LoVo (cell line): ENCODE measurements at regions not wholly inside any gene's neighbourhood (a gene's known extent, or its start where the extent isn't known, plus 50 kb on each side); places are given as distances from the start of the nearest gene placed in this dataset.
A peak's percentile ranks its signal among the peaks of the same experiment; 100 is the strongest.
"Not testable (repeated sequence)": the region's sequence is repeated elsewhere in the genome, so short reads cannot be mapped to it uniquely, and the experiment has no call there.

Experiments used
- DNase-seq: peaks from one replicate; pipeline ENCODE4 v3.0.0-alpha.2; 2016; ENCODE audit warnings: low spot score

DNA sequence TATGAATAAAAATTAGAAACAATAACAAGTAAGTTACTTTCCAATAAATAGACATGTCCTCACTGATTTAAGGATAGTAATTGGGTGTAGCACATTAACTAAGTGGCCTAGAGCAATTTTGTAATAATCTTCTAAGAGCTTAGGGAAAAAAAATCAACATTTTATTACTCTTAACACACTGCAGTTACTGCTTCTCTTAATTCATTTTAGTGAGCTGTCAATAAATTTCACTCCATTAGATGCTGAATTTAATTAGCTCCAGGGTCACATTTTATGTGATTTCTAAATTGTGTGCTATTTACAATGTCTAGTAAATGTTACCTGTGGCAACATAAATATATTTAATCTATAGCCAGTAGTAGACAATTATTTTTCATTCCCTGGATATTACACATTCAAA lies 612.0 kb downstream of the C4orf33 start:
- no peak for DNase-seq

DNA sequence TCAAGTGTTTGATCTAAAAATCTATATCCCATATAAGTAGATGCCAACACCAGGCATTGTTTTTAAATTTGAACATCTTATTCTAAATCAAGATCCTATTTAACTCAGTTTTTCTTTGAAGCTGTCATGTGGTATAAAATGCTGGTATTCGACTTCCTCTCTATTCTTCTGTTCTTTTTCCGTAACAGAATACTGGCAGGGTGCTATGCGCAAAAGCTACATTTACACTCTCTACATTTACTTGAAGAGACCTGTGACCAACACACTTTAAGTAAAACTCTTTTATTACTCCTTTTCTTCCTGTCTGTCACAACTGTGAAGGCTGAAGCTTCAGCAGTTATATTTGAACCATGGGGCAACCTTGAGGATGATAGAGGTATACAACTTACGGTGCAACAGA lies 612.8 kb downstream of the C4orf33 start:
- no peak for DNase-seq

DNA sequence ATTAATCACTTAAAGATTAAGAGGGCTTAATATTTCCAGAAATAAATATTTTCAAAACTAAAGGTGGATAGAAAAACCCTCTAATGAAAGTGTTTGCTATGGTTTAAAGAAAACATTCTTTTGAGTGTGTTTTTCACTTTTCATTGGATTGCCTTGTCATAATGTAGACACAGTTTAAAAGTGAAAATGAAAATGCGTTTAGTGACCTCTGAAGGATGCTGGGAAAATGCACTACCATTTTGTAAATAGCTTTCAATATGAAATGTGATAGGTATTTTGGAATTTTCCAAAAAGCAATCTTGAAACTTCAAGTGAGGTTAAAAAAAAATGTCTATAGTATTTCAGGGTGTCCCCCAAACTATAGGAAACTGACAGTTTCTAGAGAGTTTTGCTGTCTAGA lies 642.2 kb downstream of the C4orf33 start:
- no peak for DNase-seq

DNA sequence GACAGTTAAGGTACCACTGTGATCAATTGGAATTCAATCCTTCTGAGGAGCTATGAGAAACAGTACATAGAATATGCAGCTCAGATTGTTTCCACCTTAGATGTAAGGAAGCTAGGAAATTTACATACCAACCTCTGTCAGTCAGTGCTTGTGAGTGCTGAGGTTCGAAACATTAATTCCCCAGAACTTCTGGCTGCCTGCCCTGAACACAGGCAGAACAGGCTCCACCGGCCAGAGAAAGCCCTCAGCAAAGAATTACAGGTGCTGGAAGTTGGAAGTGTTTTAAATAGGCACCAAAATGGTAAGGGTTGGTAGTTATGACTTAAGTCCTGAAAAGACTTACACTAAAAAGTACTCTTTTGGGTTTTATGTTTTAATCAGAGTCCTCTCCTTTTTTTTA lies 651.8 kb downstream of the C4orf33 start:
- DNase-seq = no peak

DNA sequence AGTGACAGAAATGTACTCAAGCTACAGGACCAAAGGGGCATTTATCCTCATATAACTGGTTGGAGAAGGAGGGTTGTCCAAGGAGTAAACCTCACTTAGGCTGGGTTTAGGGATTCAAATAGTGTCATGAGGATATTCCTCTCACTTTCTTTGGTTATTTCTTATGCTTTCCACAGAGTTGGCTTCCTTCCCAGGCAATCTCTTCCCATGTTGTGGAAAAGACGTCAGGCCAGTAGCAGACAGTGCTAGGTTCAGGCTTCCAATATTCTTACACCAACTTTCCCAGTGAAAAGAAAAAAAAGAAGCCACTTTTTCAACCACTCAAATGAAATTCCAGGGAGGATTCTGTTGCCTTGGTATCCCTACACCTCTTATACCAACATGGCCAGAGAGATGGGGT lies 653.0 kb downstream of the C4orf33 start:
- no peak for DNase-seq

DNA sequence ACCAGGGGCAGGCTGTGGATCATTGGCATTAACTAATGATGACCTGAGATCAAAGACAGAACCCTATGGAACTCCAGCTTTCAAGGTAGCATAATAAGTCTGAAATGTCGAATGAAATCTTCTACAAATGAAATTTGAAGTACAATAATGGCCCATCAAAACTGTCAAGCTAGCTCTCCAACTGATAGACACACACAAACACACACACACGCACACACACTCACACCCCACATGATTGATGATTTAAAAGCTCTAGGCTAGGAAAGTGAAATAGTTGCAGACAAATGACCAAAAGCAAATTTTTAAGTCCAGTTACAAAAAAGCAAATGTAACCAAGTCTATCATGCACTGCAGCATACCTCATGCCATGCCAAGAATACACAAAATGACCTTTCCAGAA lies 655.7 kb downstream of the C4orf33 start:
- no peak for DNase-seq

DNA sequence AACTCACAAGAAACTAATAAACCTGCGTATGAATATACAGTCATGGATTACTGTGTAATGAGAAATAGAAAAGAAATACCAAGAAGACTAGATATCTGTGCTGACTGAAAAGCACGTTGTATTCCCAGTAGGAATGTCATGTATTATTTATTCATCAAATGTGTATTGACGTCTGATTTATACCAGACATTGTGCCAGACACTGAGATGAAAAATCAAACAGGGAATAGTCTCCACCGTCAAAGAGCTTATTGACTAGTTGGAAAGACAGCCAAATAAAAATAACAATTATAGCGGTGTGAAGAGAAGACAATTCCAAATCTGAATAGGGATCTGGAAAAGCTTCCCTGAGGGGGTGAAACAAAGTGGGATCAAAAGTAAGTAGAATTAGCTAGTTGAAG lies 687.6 kb downstream of the C4orf33 start:
- no peak for DNase-seq

DNA sequence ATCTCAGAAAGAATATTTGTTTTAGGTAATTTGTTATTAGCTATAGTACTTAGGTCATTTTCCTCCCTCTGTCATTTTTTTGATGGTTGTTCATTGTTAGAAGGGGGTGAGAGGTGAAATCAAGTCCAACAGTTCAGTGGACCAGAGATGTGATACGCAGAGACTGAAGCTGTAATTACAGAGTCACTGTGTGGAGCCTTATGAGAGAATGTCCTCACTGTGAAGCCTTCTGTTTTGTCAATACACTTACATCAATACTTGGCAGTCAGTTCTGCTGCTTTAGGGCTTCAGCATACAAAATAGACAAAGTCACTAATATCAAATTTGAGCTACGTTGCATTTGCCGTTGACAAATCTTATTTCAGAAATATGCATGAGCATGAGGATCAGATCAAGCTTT lies 692.5 kb downstream of the C4orf33 start:
- no peak for DNase-seq

DNA sequence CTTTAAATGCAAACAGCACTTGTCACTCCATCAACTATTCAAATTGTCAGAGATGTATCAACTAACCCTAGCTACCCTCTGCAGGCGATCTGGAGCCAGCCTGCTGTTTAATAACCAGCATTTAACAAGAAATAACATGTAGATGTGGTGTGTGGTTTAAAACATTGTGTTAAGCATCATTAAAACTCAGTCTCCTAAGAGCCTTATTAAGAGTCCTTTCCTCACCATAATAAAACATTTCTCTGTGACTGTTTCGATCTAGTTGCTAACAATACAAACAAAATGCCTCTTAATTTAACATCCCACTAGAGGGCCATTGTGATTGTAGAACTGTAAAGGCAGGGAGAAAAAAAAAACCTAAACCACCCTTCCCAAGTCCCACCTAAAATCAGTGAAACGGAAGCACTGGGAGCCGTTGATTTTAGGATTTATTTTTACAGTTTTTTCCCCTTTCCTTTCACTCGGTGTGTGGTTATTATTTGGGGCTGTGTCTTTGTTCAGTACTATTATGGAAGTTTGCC lies 708.6 kb downstream of the C4orf33 start:
- no peak for DNase-seq

DNA sequence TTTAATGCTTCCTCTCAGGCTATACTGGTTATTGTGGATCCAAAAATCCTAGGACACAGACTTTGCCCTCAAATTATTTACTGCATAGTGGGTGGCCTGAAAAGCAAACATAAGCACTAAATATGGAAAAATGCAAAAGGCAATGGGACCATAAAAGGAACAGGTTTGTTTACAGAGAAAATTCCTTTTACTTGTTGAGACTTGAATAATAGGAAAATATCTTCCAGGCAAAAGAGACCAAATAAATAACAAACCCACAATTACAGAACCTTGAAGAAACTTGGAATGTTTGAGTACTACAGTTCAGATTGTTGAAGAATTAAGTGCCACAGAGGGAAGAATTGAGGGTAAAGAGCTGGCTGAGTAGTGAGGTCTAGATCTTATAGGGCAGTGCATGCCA lies 711.0 kb downstream of the C4orf33 start:
- DNase-seq = no peak

DNA sequence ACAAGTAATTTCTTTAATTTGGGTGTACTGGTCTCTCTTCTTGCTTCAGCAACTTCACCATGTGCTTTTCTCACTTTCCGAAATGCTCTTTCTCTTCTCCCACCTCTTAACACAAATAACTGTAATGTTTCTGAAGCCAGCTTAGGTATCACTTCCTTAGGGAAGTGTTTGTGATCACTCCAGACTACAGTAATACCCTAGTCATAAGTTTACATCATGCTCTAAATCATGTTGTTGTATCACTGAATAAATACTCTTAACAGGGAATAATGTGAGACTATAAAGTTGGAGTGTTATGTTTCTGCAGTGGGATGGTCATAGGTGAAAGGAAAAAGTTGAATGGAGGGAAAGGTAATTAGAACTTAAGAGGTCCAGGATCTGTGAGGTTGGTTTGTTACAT lies 712.3 kb downstream of the C4orf33 start:
- DNase-seq = no peak

DNA sequence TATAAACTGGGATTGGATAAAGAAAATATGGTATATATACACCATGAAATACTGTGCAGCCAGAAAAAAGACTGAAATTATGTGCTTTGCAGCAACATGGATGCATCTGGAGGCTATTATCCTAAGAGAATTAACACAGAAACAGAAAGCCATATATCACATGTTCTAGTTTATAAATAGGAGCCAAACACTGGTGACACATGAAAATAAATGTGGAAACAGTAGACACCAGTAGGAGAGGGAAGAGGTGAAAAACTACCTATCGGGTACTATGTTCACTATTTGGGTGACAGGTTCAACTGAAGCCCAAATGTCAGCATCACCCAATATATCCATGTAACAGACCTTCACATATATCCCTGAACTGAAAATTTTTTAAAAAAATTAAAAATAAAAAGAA lies 725.1 kb downstream of the C4orf33 start:
- DNase-seq = no peak

DNA sequence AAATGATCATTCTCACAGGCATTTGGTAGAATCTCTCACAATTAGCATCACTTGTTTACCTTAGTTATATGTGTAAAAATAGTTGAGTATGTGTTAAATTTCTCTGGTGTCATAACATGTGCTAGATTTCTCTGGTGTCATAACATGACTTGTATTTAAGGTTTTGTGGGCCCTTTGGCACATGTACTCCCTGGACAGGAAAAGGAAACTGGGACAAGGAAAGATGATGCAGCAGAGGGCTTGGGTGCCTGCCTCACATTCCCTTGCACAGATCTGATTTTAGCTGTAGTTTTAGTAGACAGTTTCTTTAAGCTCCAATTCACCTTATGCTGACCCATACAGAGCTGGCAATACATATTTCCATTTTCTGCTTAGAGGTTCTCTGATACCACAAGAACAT lies 726.0 kb downstream of the C4orf33 start:
- no peak for DNase-seq

DNA sequence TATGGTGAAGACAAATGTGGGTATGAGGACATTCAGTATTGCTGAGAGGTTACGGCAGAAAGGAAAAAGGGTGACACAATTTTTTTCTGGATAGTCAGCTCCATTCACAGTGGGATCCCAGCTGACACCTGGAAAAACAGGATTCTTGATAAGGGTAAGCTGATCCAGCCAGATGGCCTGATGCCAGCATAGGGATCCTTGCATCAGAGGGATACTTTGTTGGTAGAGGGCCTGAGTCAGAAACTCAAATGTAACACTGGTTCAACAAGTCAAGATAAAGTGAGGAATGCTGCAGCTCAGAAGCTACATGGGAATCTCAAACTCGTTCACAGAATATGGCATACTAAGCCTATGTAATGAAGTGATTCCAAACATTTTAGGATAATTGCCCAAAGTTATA lies 726.7 kb downstream of the C4orf33 start:
- DNase-seq = peak; percentile 12

DNA sequence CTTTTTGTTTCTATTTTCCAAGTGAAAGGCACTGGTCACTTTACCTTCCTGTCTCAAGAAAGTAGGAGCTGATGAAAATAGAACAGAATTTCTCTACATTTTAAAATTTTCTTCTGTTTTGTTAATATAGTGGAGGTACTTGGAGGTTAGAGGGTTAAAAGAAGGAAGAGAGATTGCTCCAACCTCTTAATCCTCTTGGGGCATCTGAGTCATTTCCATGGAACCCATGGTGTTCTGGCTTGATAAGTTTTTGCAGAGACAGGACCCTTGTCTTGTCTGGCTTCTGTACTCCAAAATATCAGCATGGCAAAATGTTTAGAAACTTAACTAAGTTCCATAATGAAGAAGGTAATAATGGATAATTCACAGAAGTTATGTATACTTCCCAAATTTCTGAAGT lies 727.2 kb downstream of the C4orf33 start:
- DNase-seq = no peak

DNA sequence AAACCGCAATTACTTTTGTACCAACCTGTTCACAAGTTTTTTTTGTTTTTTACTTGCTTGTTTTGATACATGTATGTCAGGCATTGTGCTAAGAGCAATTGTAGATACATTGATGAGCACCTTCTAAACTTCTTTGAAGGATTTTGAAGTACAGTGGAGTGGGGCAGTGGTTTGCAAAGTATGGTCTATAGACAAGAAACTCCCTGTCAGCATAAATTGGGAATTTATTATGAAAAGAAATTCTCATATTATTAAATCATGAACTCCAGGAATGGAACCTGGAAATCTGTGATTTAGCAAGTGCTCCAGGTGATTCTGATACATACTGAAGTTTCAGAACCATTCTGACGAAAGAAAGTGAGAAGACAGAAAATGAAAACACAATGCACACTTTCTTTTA lies 733.4 kb downstream of the C4orf33 start:
- no peak for DNase-seq

DNA sequence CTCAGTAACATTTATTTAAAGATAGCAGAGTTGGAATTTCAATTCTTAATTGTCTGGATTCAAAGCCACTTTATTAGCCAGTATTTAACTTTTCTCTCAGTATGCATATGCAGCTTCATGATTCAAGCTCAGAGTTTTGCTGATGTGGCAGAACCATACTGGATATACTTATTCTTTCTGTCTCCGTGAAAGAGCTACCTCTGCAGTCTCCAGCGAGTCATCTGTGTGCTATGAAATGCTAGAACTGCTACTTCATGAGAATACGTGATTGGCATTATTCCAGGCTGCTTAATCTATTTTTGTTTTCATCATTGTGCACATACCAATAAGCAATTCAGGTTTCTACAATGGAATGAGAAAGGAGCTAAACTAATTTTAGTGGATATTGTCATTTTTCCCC lies 743.7 kb downstream of the C4orf33 start:
- no peak for DNase-seq

DNA sequence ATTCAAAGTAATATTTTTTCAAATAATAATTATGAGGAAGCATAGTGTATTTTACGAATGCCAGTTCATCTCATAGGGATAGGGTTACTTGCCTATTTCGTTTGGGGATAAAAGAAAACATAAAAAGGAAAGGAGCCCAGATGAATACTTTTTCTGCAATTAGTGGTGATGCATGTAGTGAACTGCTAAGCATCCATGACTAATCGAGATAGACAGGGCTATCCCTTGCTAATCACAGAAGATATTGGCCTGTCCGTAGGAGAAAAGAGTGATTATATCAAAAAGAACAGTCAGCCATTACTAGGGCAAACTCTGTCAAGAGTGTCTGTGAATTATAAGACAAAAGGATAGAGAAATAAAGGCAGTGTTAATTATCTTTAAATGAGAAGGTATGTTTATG lies 746.1 kb downstream of the C4orf33 start:
- no peak for DNase-seq

DNA sequence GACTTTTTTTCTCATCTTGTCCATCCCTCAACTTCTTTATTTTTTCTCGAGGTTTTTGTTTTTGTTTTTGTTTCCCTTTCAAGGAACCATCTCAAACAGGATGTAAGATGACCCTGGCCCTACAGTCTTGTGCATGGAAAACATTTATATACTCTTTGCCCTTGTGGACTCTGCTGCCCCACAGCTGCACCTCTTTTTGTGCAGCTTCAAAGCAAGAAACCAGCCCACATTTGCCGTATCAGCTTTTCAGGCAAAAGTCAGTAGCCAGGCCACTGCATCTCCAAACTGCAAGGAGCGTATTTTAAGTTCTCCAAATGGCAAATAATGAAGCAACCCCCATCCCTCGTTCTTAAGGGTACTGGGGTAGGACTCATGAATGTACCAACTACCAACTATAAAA lies 756.5 kb downstream of the C4orf33 start:
- no peak for DNase-seq

DNA sequence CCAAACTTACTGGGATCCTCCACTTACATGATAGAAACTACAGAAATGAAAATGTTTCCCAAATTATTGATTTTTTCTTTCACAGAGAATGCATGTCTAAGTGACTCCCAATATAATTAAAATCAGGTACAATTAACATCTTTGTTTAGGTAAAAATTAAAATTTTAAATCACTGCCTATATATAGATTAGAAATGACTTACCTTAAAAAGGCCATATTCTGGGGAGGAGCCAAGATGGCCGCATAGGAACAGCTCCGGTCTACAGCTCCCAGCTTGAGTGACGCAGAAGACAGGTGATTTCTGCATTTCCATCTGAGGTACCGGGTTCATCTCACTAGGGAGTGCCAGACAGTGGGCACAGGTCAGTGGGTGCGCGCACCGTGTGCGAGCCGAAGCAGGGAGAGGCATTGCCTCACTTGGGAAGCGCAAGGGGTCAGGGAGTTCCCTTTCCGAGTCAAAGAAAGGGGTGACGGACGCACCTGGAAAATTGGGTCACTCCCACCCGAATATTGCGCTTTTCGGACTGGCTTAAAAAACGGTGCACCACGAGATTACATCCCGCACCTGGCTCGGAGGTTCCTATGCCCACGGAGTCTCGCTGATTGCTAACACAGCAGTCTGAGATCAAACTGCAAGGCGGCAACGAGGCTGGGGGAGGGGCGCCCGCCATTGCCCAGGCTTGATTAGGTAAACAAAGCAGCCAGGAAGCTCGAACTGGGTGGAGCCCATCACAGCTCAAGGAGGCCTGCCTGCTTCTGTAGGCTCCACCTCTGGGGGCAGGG lies 757.9 kb downstream of the C4orf33 start:
- DNase-seq = not testable (repeated sequence)

DNA sequence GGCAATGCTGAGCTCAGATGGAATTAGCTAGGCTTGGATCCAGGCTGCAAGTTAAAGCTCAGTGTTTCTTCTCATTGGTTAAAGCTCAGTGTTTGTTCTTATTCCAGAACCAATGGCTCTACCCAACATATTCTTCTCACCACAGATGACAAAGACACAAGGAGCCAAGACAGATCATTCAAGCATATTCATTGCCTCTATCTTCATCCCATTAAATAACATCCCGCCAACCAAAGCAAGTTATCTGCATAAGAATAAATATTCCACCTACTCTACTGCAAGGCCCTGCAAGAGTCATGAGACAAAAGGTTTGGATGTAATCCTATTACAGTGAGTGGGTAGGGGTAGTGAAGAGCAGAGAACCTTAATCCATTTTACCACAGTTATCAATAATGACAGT lies 766.5 kb downstream of the C4orf33 start:
- no peak for DNase-seq

DNA sequence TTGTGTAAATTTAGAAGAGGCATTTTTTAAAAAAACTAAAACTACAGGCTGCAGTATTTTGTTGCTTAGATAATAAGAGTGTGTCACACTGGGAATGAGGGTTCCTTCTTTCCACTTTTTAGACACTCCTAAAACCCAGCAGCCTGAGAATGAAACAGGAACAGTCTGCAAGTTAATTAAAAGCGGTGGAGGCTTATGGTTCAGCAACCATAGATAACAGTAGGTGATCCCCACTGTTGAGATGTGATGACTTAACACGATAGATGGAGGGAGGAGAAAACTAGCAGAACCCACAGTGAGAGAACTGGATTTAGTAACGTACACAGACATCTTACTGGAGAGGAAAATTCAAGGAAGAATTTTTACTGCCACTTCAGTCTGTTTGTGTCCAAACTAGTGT lies 767.3 kb downstream of the C4orf33 start:
- no peak for DNase-seq

DNA sequence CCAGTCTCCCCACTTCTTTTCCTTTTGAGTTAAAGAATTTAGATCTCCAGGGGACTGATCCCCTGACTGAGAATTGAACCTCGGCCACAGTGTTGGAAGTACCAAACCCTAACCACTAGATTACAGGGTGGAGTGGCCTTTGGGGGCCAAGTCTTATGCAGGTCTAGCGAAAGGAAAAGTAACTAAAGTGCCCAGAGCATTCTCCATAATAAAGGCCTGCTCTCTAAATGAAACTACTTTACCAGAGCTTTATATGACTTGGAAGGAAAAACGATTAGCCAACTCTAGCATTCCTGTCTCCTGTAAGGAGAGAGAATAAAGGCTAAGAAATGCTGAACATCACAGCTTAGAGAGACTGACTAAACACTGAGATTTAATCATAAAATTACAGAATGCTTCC lies 788.0 kb downstream of the C4orf33 start:
- DNase-seq = no peak

DNA sequence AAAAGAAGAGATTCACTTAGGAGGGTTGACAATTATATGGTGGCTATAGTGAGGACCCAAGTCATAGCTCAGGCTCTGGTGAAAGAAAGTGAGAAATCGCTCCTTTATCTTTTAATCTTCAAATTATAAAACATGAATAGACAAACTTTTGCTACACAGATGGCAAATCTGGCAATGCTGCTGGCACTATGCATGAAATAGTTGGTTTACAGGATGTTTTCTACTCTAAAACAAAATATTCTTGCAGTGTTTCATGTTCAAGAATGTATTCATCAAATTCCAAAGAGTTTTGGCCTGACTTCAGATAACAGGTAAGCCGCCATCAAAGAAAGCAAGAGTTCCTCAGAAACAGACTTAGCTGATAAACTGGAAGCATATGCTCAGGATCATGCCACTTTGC lies 801.2 kb downstream of the C4orf33 start:
- no peak for DNase-seq
